ENCODE measurements at regions not wholly inside any gene's neighbourhood (a gene's known extent, or its start where the extent isn't known, plus 50 kb on each side); places are given as distances from the start of the nearest gene placed in this dataset.
A peak's percentile ranks its signal among the peaks of the same experiment; 100 is the strongest.

GRCh38 chr14:89648510-89648909 is 231.5 kb upstream of the FOXN3 start:
- ATAC-seq (replicated peaks) (no peak), DNase-seq (no peak)
- Mint-ChIP-seq H3K9me3 (no peaks in the 10 kb centered on the region), H3K4me1 (ENCODE audit: low read depth in 2 of 2) (peaks cover 4 to 8% of the 10 kb centered on the region in 2 donors), H3K36me3 (ENCODE audit: insufficient read depth) (peaks cover 4% of the 10 kb centered on the region), H3K27ac (no peak overlapping the region), H3K27me3 (no peaks in the 10 kb centered on the region), H3K4me3 (no peak overlapping the region)

GRCh38 chr14:89646971-89647370 is 229.9 kb upstream of the FOXN3 start:
- no peak for ATAC-seq (replicated peaks)
- no peak overlapping the region for H3K27ac Mint-ChIP-seq
- H3K27me3 Mint-ChIP-seq, result no peaks in the 10 kb centered on the region
- no peak for DNase-seq
- peaks cover 4% of the 10 kb centered on the region for H3K36me3 Mint-ChIP-seq (ENCODE audit: insufficient read depth)
- no peak overlapping the region for H3K4me3 Mint-ChIP-seq
- H3K4me1 Mint-ChIP-seq (ENCODE audit: low read depth in 2 of 2), result peaks cover 4 to 8% of the 10 kb centered on the region in 2 donors
- no peaks in the 10 kb centered on the region for H3K9me3 Mint-ChIP-seq

GRCh38 chr14:89644641-89645040 is 227.6 kb upstream of the FOXN3 start:
- H3K4me1 Mint-ChIP-seq (ENCODE audit: low read depth in 2 of 2), result peaks cover 17 to 20% of the 10 kb centered on the region in 2 donors

GRCh38 chr14:89641495-89642175 is 224.6 kb upstream of the FOXN3 start:
- Mint-ChIP-seq H3K36me3 (ENCODE audit: insufficient read depth) (peaks cover 4% of the 10 kb centered on the region), H3K4me3 (peak overlapping the region; percentile 53 to 63), H3K27me3 (no peaks in the 10 kb centered on the region), H3K27ac (peak overlapping the region; percentile 70 to 94), H3K9me3 (no peaks in the 10 kb centered on the region), H3K4me1 (ENCODE audit: low read depth in 2 of 2) (peaks cover 18 to 28% of the 10 kb centered on the region in 2 donors)
- ATAC-seq (replicated peaks) (peak; percentile 93), DNase-seq (no peak)

More at GRCh38 chr14:89644641-89645040, 227.6 kb upstream of the FOXN3 start:
- ATAC-seq (replicated peaks) (no peak), DNase-seq (no peak)
- H3K36me3 Mint-ChIP-seq (ENCODE audit: insufficient read depth), result peaks cover 4% of the 10 kb centered on the region
- no peaks in the 10 kb centered on the region for H3K9me3 Mint-ChIP-seq
- H3K4me3 Mint-ChIP-seq, result no peak overlapping the region
- no peak overlapping the region for H3K27ac Mint-ChIP-seq
- no peaks in the 10 kb centered on the region for H3K27me3 Mint-ChIP-seq

- no peak overlapping the region for H3K4me3 Mint-ChIP-seq
- no peaks in the 10 kb centered on the region for H3K9me3 Mint-ChIP-seq
- H3K27ac Mint-ChIP-seq, result peak overlapping the region in 1 of 2 donors; percentile 33
- ATAC-seq (replicated peaks) (no peak), DNase-seq (no peak)
- H3K27me3 Mint-ChIP-seq, result no peaks in the 10 kb centered on the region
- peaks cover 18 to 28% of the 10 kb centered on the region in 2 donors for H3K4me1 Mint-ChIP-seq (ENCODE audit: low read depth in 2 of 2)
- peaks cover under 1% of the 10 kb centered on the region for H3K36me3 Mint-ChIP-seq (ENCODE audit: insufficient read depth)
Measured at GRCh38 chr14:89640141-89640540, 223.1 kb upstream of the FOXN3 start.

GRCh38 chr14:89639687-89640086 is 222.7 kb upstream of the FOXN3 start:
- Mint-ChIP-seq H3K27me3 (no peaks in the 10 kb centered on the region), H3K4me3 (peak overlapping the region in 1 of 2 donors; percentile 58), H3K36me3 (ENCODE audit: insufficient read depth) (no peaks in the 10 kb centered on the region), H3K9me3 (no peaks in the 10 kb centered on the region), H3K27ac (peak overlapping the region in 1 of 2 donors; percentile 33), H3K4me1 (ENCODE audit: low read depth in 2 of 2) (peaks cover 18 to 28% of the 10 kb centered on the region in 2 donors)
- ATAC-seq (replicated peaks) (no peak), DNase-seq (no peak)

GRCh38 chr14:89638891-89639290 is 221.9 kb upstream of the FOXN3 start:
- H3K4me1 Mint-ChIP-seq (ENCODE audit: low read depth in 2 of 2), result peaks cover 18 to 28% of the 10 kb centered on the region in 2 donors
- H3K27me3 Mint-ChIP-seq, result no peaks in the 10 kb centered on the region
- ATAC-seq (replicated peaks), result peak; percentile 36
- no peak for DNase-seq
- H3K9me3 Mint-ChIP-seq, result no peaks in the 10 kb centered on the region
- no peaks in the 10 kb centered on the region for H3K36me3 Mint-ChIP-seq (ENCODE audit: insufficient read depth)
- H3K4me3 Mint-ChIP-seq, result peak overlapping the region in 1 of 2 donors; percentile 58
- peak overlapping the region in 1 of 2 donors; percentile 89 for H3K27ac Mint-ChIP-seq

GRCh38 chr14:89637581-89637980 is 220.5 kb upstream of the FOXN3 start:
- H3K4me3 Mint-ChIP-seq, result no peak overlapping the region
- ATAC-seq (replicated peaks) (no peak), DNase-seq (no peak)
- H3K4me1 Mint-ChIP-seq (ENCODE audit: low read depth in 2 of 2), result peaks cover 22 to 28% of the 10 kb centered on the region in 2 donors
- H3K27ac Mint-ChIP-seq, result peak overlapping the region; percentile 3 to 89
- no peaks in the 10 kb centered on the region for H3K27me3 Mint-ChIP-seq
- H3K9me3 Mint-ChIP-seq, result no peaks in the 10 kb centered on the region
- H3K36me3 Mint-ChIP-seq (ENCODE audit: insufficient read depth), result no peaks in the 10 kb centered on the region

GRCh38 chr14:89635615-89636014 is 218.6 kb upstream of the FOXN3 start:
- Mint-ChIP-seq H3K27ac (no peak overlapping the region), H3K36me3 (ENCODE audit: insufficient read depth) (no peaks in the 10 kb centered on the region), H3K9me3 (no peaks in the 10 kb centered on the region), H3K4me3 (no peak overlapping the region), H3K4me1 (ENCODE audit: low read depth in 2 of 2) (peaks cover 21 to 22% of the 10 kb centered on the region in 2 donors), H3K27me3 (no peaks in the 10 kb centered on the region)
- DNase-seq (no peak), ATAC-seq (replicated peaks) (no peak)

GRCh38 chr14:89634037-89634436 is 217.0 kb upstream of the FOXN3 start:
- no peak overlapping the region for H3K27ac Mint-ChIP-seq
- H3K36me3 Mint-ChIP-seq (ENCODE audit: insufficient read depth), result peaks cover 3% of the 10 kb centered on the region
- peaks cover 19 to 22% of the 10 kb centered on the region in 2 donors for H3K4me1 Mint-ChIP-seq (ENCODE audit: low read depth in 2 of 2)
- H3K4me3 Mint-ChIP-seq, result no peak overlapping the region
- no peaks in the 10 kb centered on the region for H3K9me3 Mint-ChIP-seq
- ATAC-seq (replicated peaks) (no peak), DNase-seq (no peak)
- no peaks in the 10 kb centered on the region for H3K27me3 Mint-ChIP-seq

GRCh38 chr14:89630101-89630829 is 213.2 kb upstream of the FOXN3 start:
- ATAC-seq (replicated peaks) (no peak), DNase-seq (no peak)
- H3K36me3 Mint-ChIP-seq (ENCODE audit: insufficient read depth), result peaks cover 3% of the 10 kb centered on the region
- H3K4me3 Mint-ChIP-seq, result no peak overlapping the region
- H3K27me3 Mint-ChIP-seq, result no peaks in the 10 kb centered on the region
- peaks cover 0 to 6% of the 10 kb centered on the region in 2 donors for H3K9me3 Mint-ChIP-seq
- peaks cover 33 to 40% of the 10 kb centered on the region in 2 donors for H3K4me1 Mint-ChIP-seq (ENCODE audit: low read depth in 2 of 2)
- H3K27ac Mint-ChIP-seq, result no peak overlapping the region

GRCh38 chr14:89629383-89629782 is 212.3 kb upstream of the FOXN3 start:
- H3K27ac Mint-ChIP-seq, result no peak overlapping the region
- peak overlapping the region in 1 of 2 donors; percentile 29 for H3K4me3 Mint-ChIP-seq
- H3K36me3 Mint-ChIP-seq (ENCODE audit: insufficient read depth), result peaks cover 3% of the 10 kb centered on the region

GRCh38 chr14:89628521-89628920 is 211.5 kb upstream of the FOXN3 start:
- H3K4me1 Mint-ChIP-seq (ENCODE audit: low read depth in 2 of 2), result peaks cover 33 to 42% of the 10 kb centered on the region in 2 donors

More at GRCh38 chr14:89629383-89629782, 212.3 kb upstream of the FOXN3 start:
- no peak for ATAC-seq (replicated peaks)
- Mint-ChIP-seq H3K9me3 (peaks cover 0 to 7% of the 10 kb centered on the region in 2 donors), H3K4me1 (ENCODE audit: low read depth in 2 of 2) (peaks cover 33 to 42% of the 10 kb centered on the region in 2 donors), H3K27me3 (no peaks in the 10 kb centered on the region)
- no peak for DNase-seq

More at GRCh38 chr14:89628521-89628920, 211.5 kb upstream of the FOXN3 start:
- ATAC-seq (replicated peaks) (no peak), DNase-seq (no peak)
- H3K4me3 Mint-ChIP-seq, result no peak overlapping the region
- H3K9me3 Mint-ChIP-seq, result peaks cover 0 to 7% of the 10 kb centered on the region in 2 donors
- peaks cover 3% of the 10 kb centered on the region for H3K36me3 Mint-ChIP-seq (ENCODE audit: insufficient read depth)
- H3K27me3 Mint-ChIP-seq, result no peaks in the 10 kb centered on the region
- H3K27ac Mint-ChIP-seq, result peak overlapping the region in 1 of 2 donors; percentile 76

All from effector memory CD8-positive, alpha-beta T cell (primary cell).